ENCODE measurements at regions not wholly inside any gene's neighbourhood (a gene's known extent, or its start where the extent isn't known, plus 50 kb on each side); places are given as distances from the start of the nearest gene placed in this dataset.

- TF ChIP-seq POLR2A (IDR thresholded peaks at IDR 0.05) (no peak), CTCF (IDR thresholded peaks at IDR 0.05) (no peak)
Measured at GRCh38 chr4:33714971-33715370, 2529.3 kb downstream of the ARAP2 start.

Measured in adrenal gland (tissue), 5 donors.